ENCODE measurements at regions not wholly inside any gene's neighbourhood (a gene's known extent, or its start where the extent isn't known, plus 50 kb on each side); places are given as distances from the start of the nearest gene placed in this dataset.

- no peak for TF ChIP-seq POLR2A (IDR thresholded peaks at IDR 0.05; ENCODE audit: borderline replicate concordance, extremely low read depth, insufficient read depth, insufficient read length)
- TF ChIP-seq POLR2AphosphoS5 (IDR thresholded peaks at IDR 0.05; ENCODE audit: low read depth, low read length): no peak
- no peak for TF ChIP-seq CTCF (IDR thresholded peaks at IDR 0.05 in 2 of 3, conservative IDR thresholded peaks at IDR 0.05 in 1 of 3; ENCODE audit: borderline replicate concordance in 1 of 3, insufficient read depth in 1 of 3, low read depth in 2 of 3, low read length in 2 of 3)
- TF ChIP-seq, protein P1, sequence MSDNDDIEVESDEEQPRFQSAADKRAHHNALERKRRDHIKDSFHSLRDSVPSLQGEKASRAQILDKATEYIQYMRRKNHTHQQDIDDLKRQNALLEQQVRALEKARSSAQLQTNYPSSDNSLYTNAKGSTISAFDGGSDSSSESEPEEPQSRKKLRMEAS (IDR thresholded peaks at IDR 0.05): no peak
- TF ChIP-seq EZH2 (IDR thresholded peaks at IDR 0.05): no peak
- no peak for TF ChIP-seq ZFX (IDR thresholded peaks at IDR 0.05)
- TF ChIP-seq YY1 (IDR thresholded peaks at IDR 0.05; ENCODE audit: extremely low read depth, insufficient replicate concordance, low read depth, low read length): no peak
- TF ChIP-seq CEBPB (IDR thresholded peaks at IDR 0.05; ENCODE audit: low read depth): no peak
- TF ChIP-seq CBX3 (IDR thresholded peaks at IDR 0.05; ENCODE audit: low read depth): no peak
- no peak for TF ChIP-seq EGR1 (IDR thresholded peaks at IDR 0.05; ENCODE audit: low read depth)
These were observed 133.0 kb upstream of the FAT4 start for GRCh38 chr4:125181804-125182203.

Data from HCT116 (cell line).